NB4 (cell line): ENCODE measurements at regions not wholly inside any gene's neighbourhood (a gene's known extent, or its start where the extent isn't known, plus 50 kb on each side); places are given as distances from the start of the nearest gene placed in this dataset.
A peak's percentile ranks its signal among the peaks of the same experiment; 100 is the strongest.

Experiments used
- DNase-seq: peaks from one replicate; pipeline ENCODE4 v3.0.0; 2010; ENCODE audit warnings: low read depth
- H3K4me3 ChIP-seq: one replicate; pipeline ENCODE4 v1.5.1; 2011; ENCODE audit warnings: mild to moderate bottlenecking, low read depth, low read length, moderate library complexity
- MYC ChIP-seq: IDR thresholded peaks from 2 replicates; pipeline ENCODE4 v1.6.1; 2011; ENCODE audit warnings: low read depth, low read length
- POLR2A ChIP-seq: IDR thresholded peaks from 2 replicates; pipeline ENCODE4 v1.6.1; 2011; ENCODE audit warnings: mild to moderate bottlenecking; ENCODE audit not compliant: insufficient read length; ENCODE audit errors: extremely low read depth
- TF ChIP-seq, protein P1 (sequence below): IDR thresholded peaks from one replicate; pipeline ENCODE4 v1.5.1; 2012; ENCODE audit warnings: low read depth, low read length
- TF ChIP-seq, protein P2 (sequence below): IDR thresholded peaks from 2 replicates; pipeline ENCODE4 v1.6.1; 2011; ENCODE audit warnings: low read depth, low read length

DNA sequence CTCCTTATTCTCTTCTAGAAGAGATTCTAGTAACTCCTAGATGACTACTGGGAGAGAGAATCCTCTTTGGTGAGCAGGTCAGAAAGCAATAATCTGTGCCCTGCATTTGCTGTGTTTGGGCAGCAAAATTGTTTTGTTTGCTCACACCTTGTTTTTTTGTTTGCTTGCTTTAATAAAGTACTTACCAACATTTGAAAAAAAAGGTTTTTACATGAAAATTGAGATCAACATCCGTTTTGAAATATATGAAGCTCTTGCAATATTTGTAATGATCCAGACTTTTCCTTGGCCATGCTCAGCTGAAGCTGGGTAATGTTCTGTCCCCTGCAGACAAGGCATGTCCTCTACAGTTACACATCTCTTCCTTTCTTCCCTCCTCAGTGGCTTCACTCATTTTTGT is 62.2 kb downstream of the DIPK2A start:
- no peak for TF ChIP-seq POLR2A
- TF ChIP-seq, protein P1, sequence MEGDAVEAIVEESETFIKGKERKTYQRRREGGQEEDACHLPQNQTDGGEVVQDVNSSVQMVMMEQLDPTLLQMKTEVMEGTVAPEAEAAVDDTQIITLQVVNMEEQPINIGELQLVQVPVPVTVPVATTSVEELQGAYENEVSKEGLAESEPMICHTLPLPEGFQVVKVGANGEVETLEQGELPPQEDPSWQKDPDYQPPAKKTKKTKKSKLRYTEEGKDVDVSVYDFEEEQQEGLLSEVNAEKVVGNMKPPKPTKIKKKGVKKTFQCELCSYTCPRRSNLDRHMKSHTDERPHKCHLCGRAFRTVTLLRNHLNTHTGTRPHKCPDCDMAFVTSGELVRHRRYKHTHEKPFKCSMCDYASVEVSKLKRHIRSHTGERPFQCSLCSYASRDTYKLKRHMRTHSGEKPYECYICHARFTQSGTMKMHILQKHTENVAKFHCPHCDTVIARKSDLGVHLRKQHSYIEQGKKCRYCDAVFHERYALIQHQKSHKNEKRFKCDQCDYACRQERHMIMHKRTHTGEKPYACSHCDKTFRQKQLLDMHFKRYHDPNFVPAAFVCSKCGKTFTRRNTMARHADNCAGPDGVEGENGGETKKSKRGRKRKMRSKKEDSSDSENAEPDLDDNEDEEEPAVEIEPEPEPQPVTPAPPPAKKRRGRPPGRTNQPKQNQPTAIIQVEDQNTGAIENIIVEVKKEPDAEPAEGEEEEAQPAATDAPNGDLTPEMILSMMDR: no peak
- no peak for TF ChIP-seq MYC
- TF ChIP-seq, protein P2, sequence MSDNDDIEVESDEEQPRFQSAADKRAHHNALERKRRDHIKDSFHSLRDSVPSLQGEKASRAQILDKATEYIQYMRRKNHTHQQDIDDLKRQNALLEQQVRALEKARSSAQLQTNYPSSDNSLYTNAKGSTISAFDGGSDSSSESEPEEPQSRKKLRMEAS: no peak
- no peak for DNase-seq
- no peak overlapping the region for H3K4me3 ChIP-seq

DNA sequence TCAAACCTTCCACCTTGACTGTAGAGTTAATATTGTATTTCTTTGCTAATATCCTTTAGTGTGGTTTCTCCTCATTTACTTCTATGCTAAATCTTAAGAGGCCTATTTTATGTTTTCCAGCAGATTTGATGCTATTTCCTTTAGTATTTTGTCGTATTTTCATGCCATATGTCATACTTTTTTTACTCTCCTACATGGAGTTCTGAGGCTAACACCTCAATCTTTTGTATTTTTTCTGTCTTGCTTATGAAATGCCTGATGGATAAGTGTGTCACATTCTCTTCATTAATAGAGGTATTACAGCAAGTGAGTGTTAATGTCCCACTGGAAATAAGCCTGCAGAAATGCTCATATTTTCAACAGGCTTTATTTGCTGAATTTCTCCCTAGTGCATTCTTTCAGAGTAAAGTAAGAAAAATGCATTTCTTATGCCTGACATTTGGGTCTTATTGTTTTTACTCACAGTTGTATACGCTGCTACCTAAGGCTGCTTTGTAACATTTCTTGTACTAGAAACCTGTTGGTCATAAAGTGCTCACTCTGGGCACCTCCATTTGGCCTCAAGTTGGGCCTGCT is 63.2 kb downstream of the DIPK2A start:
- DNase-seq: no peak

DNA sequence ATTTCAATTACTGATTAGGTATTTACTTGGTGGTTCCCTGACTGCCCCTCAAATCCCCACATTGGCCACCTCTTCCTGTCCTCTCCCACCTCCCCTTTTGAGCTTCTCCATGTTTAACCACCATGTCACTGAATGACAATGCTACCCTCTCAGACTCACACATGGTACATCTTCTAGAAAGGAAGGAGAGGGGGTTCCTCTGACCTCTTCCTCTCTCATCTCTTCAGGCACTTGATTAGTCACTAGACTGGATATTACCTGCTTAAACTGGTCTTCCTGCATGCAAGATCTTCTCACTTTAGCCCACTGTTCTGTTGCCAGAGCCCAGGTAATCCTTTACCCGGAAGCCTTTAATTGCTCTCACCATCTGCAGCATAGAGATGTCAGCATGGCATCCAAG is 64.9 kb downstream of the DIPK2A start:
- TF ChIP-seq POLR2A (no peak), MYC (no peak)
- TF ChIP-seq, protein P2: no peak
- TF ChIP-seq, protein P1: no peak
- no peak for DNase-seq
- no peak overlapping the region for H3K4me3 ChIP-seq

More for the DNA sequence above, 63.2 kb downstream of the DIPK2A start:
- H3K4me3 ChIP-seq: no peak overlapping the region
- TF ChIP-seq, protein P2: no peak
- TF ChIP-seq MYC: no peak
- TF ChIP-seq, protein P1: no peak
- no peak for TF ChIP-seq POLR2A

DNA sequence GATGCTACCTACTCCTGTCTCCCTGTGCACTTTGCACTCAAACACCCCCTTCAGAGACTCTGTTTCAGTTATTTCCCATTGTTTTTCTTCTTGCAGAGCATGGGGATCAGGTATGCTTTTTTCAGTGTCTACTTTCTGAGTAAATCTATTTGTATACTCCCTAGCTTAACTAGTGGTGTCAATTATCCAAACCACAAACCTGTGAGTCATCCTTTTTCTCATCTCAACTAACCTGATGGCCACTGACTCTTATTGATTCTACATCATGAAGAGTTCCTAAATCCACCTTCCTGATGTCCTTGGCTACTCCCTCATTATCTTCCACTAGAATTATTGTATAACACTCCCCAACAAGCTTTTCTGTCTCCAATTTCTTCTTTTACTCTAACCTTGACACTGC is 68.0 kb downstream of the DIPK2A start:
- TF ChIP-seq, protein P1: no peak
- TF ChIP-seq, protein P2: no peak
- TF ChIP-seq POLR2A: no peak
- no peak for TF ChIP-seq MYC
- DNase-seq: peak; percentile 4
- no peak overlapping the region for H3K4me3 ChIP-seq

DNA sequence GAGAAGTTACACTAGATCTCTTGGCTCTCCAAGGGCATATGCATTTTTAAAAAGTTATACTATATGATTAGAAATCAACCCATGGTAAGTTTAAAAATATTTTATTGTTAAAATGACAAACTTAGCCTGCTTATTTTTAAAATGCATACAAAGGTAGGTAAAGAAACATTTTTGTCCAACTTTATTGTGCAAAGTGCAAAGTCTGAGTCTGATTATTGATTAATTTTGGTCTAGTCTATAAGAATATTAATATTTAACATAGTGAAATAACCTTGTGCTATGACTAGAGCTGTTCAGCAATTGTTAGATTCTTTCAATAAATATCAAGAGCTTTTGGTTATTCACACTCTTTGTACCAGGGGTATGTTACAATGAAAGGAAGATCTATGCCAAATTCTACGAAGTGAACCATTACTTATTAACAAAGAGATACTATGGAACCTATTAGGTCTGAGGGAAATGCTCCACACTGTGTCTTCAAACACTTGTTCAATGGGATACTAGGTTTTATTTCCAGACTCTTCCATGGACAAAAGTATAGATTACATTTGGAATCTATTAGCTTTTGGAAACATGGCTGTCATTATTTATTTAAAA is 70.4 kb downstream of the DIPK2A start:
- DNase-seq: no peak
- no peak for TF ChIP-seq MYC
- TF ChIP-seq, protein P2: no peak
- TF ChIP-seq POLR2A: no peak
- no peak overlapping the region for H3K4me3 ChIP-seq

DNA sequence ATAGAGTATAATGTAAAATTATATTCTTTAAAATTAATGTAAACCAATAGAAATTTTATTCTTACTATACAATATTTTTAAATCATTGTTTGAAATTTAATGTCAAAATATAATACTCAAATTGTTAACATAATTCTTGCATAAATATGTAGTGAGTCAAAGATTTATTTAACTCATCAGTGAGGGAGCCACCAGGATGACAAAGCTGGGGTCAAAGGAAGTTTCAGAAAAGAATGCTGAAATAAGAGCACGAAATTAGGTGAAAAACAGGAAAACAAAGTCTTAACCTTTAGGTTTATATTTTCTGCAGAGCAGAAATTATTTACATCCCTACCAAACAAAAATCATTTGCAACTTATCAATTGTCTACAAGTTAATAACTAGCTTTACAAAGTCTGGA is 74.1 kb downstream of the DIPK2A start:
- DNase-seq: no peak
- TF ChIP-seq, protein P2: no peak
- TF ChIP-seq MYC: no peak
- no peak for TF ChIP-seq POLR2A
- TF ChIP-seq, protein P1: no peak
- H3K4me3 ChIP-seq: no peak overlapping the region
